BLaER1 treated with 17β-estradiol and CSF1 and Interleukin-3, amounts not matched to agents 10 nM and 100 nM (cell line): ENCODE measurements at regions not wholly inside any gene's neighbourhood (a gene's known extent, or its start where the extent isn't known, plus 50 kb on each side); places are given as distances from the start of the nearest gene placed in this dataset.

Experiments
- H3K27ac ChIP-seq, 11 experiments: shearing (Covaris generic); formaldehyde crosslinking; 2 replicates each; pipeline ENCODE4 v1.8.1; 2022
- H3K27me3 ChIP-seq, 11 experiments: shearing (Covaris generic); formaldehyde crosslinking; 2 replicates each; pipeline ENCODE4 v1.8.1; 2022
- H3K36me3 ChIP-seq, 11 experiments: shearing (Covaris generic); formaldehyde crosslinking; 2 replicates each; pipeline ENCODE4 v1.8.1; 2022
- H3K4me1 ChIP-seq, 10 experiments: shearing (Covaris generic); formaldehyde crosslinking; 2 replicates each; pipeline ENCODE4 v1.8.1; 2022
- H3K4me2 ChIP-seq, 11 experiments: shearing (Covaris generic); formaldehyde crosslinking; 2 replicates each; pipeline ENCODE4 v1.8.1; 2022
- H3K4me3 ChIP-seq, 10 experiments: shearing (Covaris generic); formaldehyde crosslinking; 2 replicates each; pipeline ENCODE4 v1.8.1; 2022
- H3K9ac ChIP-seq, 11 experiments: shearing (Covaris generic); formaldehyde crosslinking; 2 replicates each; pipeline ENCODE4 v1.8.1; 2022
- H3K9me3 ChIP-seq, 11 experiments: shearing (Covaris generic); formaldehyde crosslinking; replicated peaks in 1 of 11; 2 replicates each; pipeline ENCODE4 v1.8.1; 2022
- H4K20me1 ChIP-seq, 11 experiments: shearing (Covaris generic); formaldehyde crosslinking; 2 replicates each; pipeline ENCODE4 v1.8.1; 2022
- Cebpa-rat ChIP-seq, 11 experiments: shearing (Covaris generic); IDR thresholded peaks; 2 replicates each; pipeline ENCODE4 v1.8.1; 2022

DNA sequence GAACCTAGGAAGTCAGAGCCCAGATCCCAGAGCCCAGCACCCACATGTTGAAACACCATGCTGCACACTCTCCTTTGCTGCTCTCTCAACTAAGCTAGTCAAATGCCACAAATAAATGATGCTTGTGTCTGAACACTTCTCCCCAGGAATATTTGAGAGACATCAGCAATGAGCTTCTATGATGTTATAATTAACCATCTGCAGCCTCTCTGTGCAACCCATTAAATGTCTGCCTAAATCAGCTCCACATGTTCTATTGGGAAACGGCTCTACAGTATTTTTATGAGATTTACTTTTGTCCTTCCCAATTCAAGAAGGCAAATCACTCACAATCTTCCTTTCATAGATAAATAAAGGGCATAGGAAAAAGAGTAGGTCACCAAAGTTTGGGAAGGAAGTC is 266.8 kb upstream of the PARD3B start:
- Histone ChIP-seq H3K9ac (no peak overlapping the region), H3K4me3 (no peak overlapping the region), H4K20me1 (no peaks in the 10 kb centered on the region), H3K4me2 (no peak overlapping the region), H3K36me3 (no peaks in the 10 kb centered on the region), H3K27ac (no peak overlapping the region), H3K9me3 (no peaks in the 10 kb centered on the region), H3K27me3 (no peaks in the 10 kb centered on the region), H3K4me1 (no peaks in the 10 kb centered on the region; a peak in 1 of 20 replicates)
- TF ChIP-seq Cebpa-rat (IDR thresholded peaks at IDR 0.05), result no peak

DNA sequence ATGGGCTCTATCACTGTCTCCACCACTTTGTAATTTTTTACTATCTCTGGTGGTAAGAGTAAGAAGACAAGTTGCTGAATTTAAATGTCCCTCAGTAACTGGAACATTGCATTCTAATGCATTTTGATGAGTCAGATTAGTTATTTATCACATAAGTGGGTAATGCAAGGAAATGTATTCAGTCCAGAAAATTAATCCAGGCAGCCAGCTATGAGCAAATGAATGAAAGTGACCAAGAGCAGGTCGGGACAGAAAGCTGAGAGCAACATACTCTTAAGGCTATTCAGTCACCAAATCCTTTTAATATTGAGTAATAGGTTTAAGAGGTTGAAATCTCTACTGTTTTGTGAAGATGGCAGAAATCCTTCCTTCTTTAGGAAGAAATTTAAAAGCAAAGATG is 265.5 kb upstream of the PARD3B start:
- Histone ChIP-seq H3K27me3 (no peaks in the 10 kb centered on the region), H3K27ac (no peak overlapping the region), H4K20me1 (no peaks in the 10 kb centered on the region), H3K4me2 (no peak overlapping the region), H3K4me3 (no peak overlapping the region), H3K4me1 (no peaks in the 10 kb centered on the region; a peak in 1 of 20 replicates), H3K9ac (no peak overlapping the region), H3K36me3 (no peaks in the 10 kb centered on the region), H3K9me3 (no peaks in the 10 kb centered on the region)
- TF ChIP-seq Cebpa-rat (IDR thresholded peaks at IDR 0.05), result no peak

DNA sequence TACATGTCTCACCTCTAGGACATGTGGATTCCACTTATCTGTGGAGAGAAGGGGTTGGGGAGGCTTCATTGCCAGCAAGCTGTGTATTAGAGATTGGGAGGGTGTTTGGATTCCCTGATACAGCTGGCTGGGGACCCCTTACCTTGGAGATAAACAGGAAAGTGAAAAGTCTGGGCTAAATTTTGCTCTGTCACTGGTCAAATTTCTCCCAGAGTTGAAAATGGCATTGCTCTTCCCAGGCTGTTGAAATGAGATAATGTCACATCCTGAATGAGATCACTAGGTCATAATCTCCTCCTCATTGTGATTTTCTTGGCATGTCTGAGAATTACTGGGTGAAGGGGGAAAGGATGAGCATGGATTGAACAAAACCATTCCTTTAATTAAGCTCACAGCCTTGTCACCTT is 265.0 kb upstream of the PARD3B start:
- H3K27ac ChIP-seq, result no peak overlapping the region
- H4K20me1 ChIP-seq, result no peaks in the 10 kb centered on the region
- H3K9ac ChIP-seq, result no peak overlapping the region
- H3K9me3 ChIP-seq, result no peaks in the 10 kb centered on the region
- no peak for TF ChIP-seq Cebpa-rat (IDR thresholded peaks at IDR 0.05)
- no peak overlapping the region for H3K4me2 ChIP-seq
- H3K27me3 ChIP-seq, result no peaks in the 10 kb centered on the region
- H3K36me3 ChIP-seq, result no peaks in the 10 kb centered on the region
- no peak overlapping the region for H3K4me3 ChIP-seq
- peaks cover 0 to 2% (median 0%) of the 10 kb centered on the region in 10 experiments; a peak in 6 of 20 replicates for H3K4me1 ChIP-seq

- Histone ChIP-seq H4K20me1 (no peaks in the 10 kb centered on the region), H3K9me3 (no peaks in the 10 kb centered on the region), H3K4me1 (peaks cover 0 to 6% (median 0%) of the 10 kb centered on the region in 10 experiments; a peak in 6 of 20 replicates), H3K4me2 (no peak overlapping the region), H3K4me3 (no peak overlapping the region), H3K9ac (no peak overlapping the region), H3K36me3 (no peaks in the 10 kb centered on the region), H3K27ac (no peak overlapping the region), H3K27me3 (no peaks in the 10 kb centered on the region)
- no peak for TF ChIP-seq Cebpa-rat (IDR thresholded peaks at IDR 0.05)
Observed at GRCh38 chr2:204282081-204282480, 263.2 kb upstream of the PARD3B start.

DNA sequence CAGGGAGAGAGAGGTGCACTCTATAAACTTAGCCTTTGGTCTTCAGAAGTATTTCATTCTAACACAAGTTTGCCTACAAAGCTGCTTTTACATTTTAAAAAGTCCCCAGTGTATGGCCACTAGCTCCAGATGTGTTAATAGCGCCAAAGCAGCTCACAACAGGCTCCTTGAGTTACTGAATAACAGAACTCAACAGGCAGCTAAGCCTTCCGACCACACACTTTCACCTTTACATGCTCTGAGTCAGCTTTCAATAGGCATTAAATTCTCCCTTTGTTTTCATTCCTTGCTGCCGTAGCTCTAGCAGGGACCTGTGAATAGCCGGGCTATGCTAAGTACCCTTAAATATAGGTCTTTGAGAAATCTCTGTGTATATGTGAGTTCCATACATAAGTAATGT is 262.8 kb upstream of the PARD3B start:
- Histone ChIP-seq H3K4me1 (peaks cover 0 to 6% (median 0%) of the 10 kb centered on the region in 10 experiments; a peak in 5 of 20 replicates), H3K27me3 (no peaks in the 10 kb centered on the region), H3K4me3 (no peak overlapping the region), H3K4me2 (no peak overlapping the region), H3K9me3 (no peaks in the 10 kb centered on the region), H3K36me3 (no peaks in the 10 kb centered on the region), H3K9ac (no peak overlapping the region), H4K20me1 (no peaks in the 10 kb centered on the region), H3K27ac (no peak overlapping the region)
- TF ChIP-seq Cebpa-rat (IDR thresholded peaks at IDR 0.05), result no peak

DNA sequence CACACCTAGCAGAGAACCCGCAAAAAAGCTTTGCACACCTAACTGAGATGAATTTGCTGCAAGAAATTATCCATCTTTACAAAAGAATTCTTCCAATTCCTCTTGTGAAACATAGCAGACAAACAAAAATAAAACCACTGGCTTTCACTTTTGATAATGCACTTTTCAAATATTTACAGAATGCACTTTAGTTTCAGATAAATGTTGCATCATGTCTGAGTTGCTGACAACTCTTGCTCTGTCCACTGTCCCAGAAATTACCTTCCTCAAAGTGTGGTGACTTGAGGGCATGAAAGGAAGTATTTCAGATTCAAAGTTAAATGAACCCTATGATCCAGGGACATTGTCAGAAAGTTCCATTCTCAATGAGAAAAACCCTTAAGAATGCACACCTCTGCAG is 256.2 kb upstream of the PARD3B start:
- H3K4me1 ChIP-seq, result peaks cover 0 to 6% (median 0%) of the 10 kb centered on the region in 10 experiments; a peak in 5 of 20 replicates
- H3K27me3 ChIP-seq, result no peaks in the 10 kb centered on the region
- no peak overlapping the region for H3K4me2 ChIP-seq
- no peak overlapping the region for H3K4me3 ChIP-seq
- no peaks in the 10 kb centered on the region for H3K36me3 ChIP-seq
- H3K27ac ChIP-seq, result no peak overlapping the region
- no peak overlapping the region for H3K9ac ChIP-seq
- TF ChIP-seq Cebpa-rat (IDR thresholded peaks at IDR 0.05), result no peak
- no peaks in the 10 kb centered on the region for H4K20me1 ChIP-seq
- H3K9me3 ChIP-seq, result no peaks in the 10 kb centered on the region

- no peak for TF ChIP-seq Cebpa-rat (IDR thresholded peaks at IDR 0.05)
- no peaks in the 10 kb centered on the region for H3K9me3 ChIP-seq
- H3K4me2 ChIP-seq, result no peak overlapping the region
- H3K36me3 ChIP-seq, result no peaks in the 10 kb centered on the region
- H3K27ac ChIP-seq, result no peak overlapping the region
- H4K20me1 ChIP-seq, result no peaks in the 10 kb centered on the region
- no peak overlapping the region for H3K4me3 ChIP-seq
- no peak overlapping the region for H3K9ac ChIP-seq
- no peaks in the 10 kb centered on the region for H3K27me3 ChIP-seq
- H3K4me1 ChIP-seq, result no peaks in the 10 kb centered on the region
Observed at GRCh38 chr2:204292439-204292838, 252.8 kb upstream of the PARD3B start.

DNA sequence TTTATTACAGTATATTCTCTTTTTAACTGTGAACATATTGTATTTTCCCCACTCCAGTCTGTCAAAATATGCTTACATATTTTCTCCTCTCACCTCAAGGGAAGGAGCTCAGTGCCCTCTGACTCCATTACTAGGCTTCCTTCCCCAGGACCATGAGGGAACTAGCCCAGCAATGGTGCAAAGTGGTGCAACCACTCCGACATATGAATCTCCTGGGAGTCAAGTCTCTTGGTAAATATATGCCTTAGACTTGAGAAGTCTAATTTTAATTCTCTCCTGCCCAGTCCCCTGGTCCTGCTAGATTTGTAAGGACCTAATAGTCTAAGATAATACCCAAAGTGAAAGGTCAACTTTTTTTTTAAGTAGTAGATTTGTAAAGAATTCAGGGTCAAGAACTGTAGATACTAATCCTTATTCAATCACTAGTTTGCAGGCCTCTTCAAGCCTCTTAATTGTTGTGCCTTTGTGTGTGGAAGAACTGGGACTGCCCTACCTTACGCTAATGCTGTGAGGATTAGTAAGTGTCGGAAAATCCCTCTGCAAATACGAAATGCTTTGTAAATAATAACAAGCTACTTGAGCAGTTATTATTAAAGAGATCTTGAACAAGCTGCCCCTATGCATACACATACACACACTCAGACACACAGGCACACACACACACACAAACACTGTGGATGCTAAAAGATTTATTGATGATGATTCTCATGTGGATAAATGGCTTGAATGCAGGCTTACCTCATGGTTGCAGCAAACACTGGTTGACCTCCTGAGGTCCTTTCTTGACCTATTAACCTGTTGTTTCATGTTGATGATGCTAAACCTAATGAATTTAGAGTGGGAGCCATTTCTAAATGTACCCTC is 251.2 kb upstream of the PARD3B start:
- no peak overlapping the region for H3K9ac ChIP-seq
- H3K36me3 ChIP-seq, result no peaks in the 10 kb centered on the region
- no peak for TF ChIP-seq Cebpa-rat (IDR thresholded peaks at IDR 0.05)
- no peak overlapping the region for H3K4me2 ChIP-seq
- no peaks in the 10 kb centered on the region for H3K9me3 ChIP-seq
- H3K27ac ChIP-seq, result no peak overlapping the region
- H3K27me3 ChIP-seq, result no peaks in the 10 kb centered on the region
- no peaks in the 10 kb centered on the region for H3K4me1 ChIP-seq
- no peaks in the 10 kb centered on the region for H4K20me1 ChIP-seq
- H3K4me3 ChIP-seq, result no peak overlapping the region

DNA sequence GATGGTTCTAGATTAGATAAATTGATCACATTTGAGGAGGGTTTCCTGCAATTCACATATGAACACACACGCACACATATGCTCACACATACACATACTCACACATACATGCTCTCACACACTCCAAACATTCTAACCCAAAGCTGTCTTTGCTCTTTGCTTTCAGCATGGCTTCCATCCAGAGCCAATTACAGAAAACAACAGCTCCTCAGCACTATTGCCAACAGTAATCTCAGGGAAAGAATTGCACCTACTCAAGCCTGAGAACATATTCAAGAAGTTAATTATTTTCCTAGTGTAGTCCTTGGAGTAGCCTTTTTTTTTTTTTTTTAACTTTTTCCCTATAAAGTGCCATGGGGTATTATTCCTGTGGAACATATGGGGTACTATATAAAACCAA is 246.9 kb upstream of the PARD3B start:
- no peak for TF ChIP-seq Cebpa-rat (IDR thresholded peaks at IDR 0.05)
- no peaks in the 10 kb centered on the region for H3K36me3 ChIP-seq
- H3K27me3 ChIP-seq, result no peaks in the 10 kb centered on the region
- no peak overlapping the region for H3K4me2 ChIP-seq
- H4K20me1 ChIP-seq, result no peaks in the 10 kb centered on the region
- H3K9ac ChIP-seq, result no peak overlapping the region
- no peaks in the 10 kb centered on the region for H3K9me3 ChIP-seq
- no peaks in the 10 kb centered on the region for H3K4me1 ChIP-seq
- H3K4me3 ChIP-seq, result no peak overlapping the region
- H3K27ac ChIP-seq, result no peak overlapping the region

DNA sequence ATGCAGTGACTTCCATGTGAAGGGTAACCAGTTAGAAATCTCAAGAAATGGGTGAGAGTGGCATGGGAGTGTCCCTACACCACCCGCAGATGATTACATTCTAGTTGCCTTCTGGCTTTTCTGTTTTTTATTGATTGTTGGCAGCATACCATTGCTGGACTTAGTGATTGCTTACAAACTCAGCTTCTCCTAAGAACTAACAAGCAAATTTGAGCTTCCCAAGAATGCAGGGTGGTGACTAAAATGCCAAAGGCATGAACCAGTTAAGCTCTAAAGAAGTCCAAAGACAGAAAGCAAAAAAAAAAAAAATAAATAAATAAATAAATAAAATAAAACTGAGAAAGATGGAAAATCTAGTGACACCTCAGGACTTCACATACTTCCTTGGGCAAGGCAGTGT is 245.5 kb upstream of the PARD3B start:
- no peak for TF ChIP-seq Cebpa-rat (IDR thresholded peaks at IDR 0.05)

More for the DNA sequence above, 245.5 kb upstream of the PARD3B start:
- H3K27me3 ChIP-seq, result no peaks in the 10 kb centered on the region
- no peak overlapping the region for H3K27ac ChIP-seq
- no peaks in the 10 kb centered on the region for H3K9me3 ChIP-seq
- peaks cover 0 to 12% (median 8%) of the 10 kb centered on the region in 10 experiments; a peak in 13 of 20 replicates for H3K4me1 ChIP-seq
- H4K20me1 ChIP-seq, result no peaks in the 10 kb centered on the region
- no peak overlapping the region for H3K9ac ChIP-seq
- H3K4me2 ChIP-seq, result no peak overlapping the region
- H3K4me3 ChIP-seq, result no peak overlapping the region
- no peaks in the 10 kb centered on the region for H3K36me3 ChIP-seq
